ENCODE measurements at regions not wholly inside any gene's neighbourhood (a gene's known extent, or its start where the extent isn't known, plus 50 kb on each side); places are given as distances from the start of the nearest gene placed in this dataset.

GRCh38 chr4:141416677-141417363 is 196.1 kb downstream of the ZNF330 start:
- Histone ChIP-seq H3K9me3 (replicated peaks; ENCODE audit: control insufficient read depth, low read depth, low read length) (no peaks in the 10 kb centered on the region), H3K4me3 (ENCODE audit: low read length) (no peak overlapping the region), H3K27ac (ENCODE audit: low read length) (no peak overlapping the region), H3K36me3 (ENCODE audit: control insufficient read depth, insufficient read depth, low read length) (no peaks in the 10 kb centered on the region), H3K27me3 (ENCODE audit: control insufficient read depth, insufficient read depth, low read length) (no peaks in the 10 kb centered on the region), H3K4me1 (ENCODE audit: control insufficient read depth, insufficient read depth, low read length) (no peaks in the 10 kb centered on the region)
- no peak for DNase-seq
- WGBS (ENCODE audit: insufficient coverage), result 86% methylated on average over 1 of the region's 4 CpGs

GRCh38 chr4:141417387-141417786 is 196.7 kb downstream of the ZNF330 start:
- H3K27me3 ChIP-seq (ENCODE audit: control insufficient read depth, insufficient read depth, low read length), result no peaks in the 10 kb centered on the region
- WGBS (ENCODE audit: insufficient coverage), result no CpG with 5 or more reads among the region's 2 CpGs
- DNase-seq, result no peak

GRCh38 chr4:141425124-141425523 is 204.4 kb downstream of the ZNF330 start:
- no CpG with 5 or more reads among the region's 1 CpG for WGBS (ENCODE audit: insufficient coverage)
- DNase-seq, result peak; percentile 17
- Histone ChIP-seq H3K4me3 (ENCODE audit: low read length) (no peak overlapping the region), H3K36me3 (ENCODE audit: control insufficient read depth, insufficient read depth, low read length) (no peaks in the 10 kb centered on the region), H3K4me1 (ENCODE audit: control insufficient read depth, insufficient read depth, low read length) (no peaks in the 10 kb centered on the region), H3K27me3 (ENCODE audit: control insufficient read depth, insufficient read depth, low read length) (no peaks in the 10 kb centered on the region), H3K9me3 (replicated peaks; ENCODE audit: control insufficient read depth, low read depth, low read length) (no peaks in the 10 kb centered on the region), H3K27ac (ENCODE audit: low read length) (no peak overlapping the region)

More at GRCh38 chr4:141417387-141417786, 196.7 kb downstream of the ZNF330 start:
- no peaks in the 10 kb centered on the region for H3K4me1 ChIP-seq (ENCODE audit: control insufficient read depth, insufficient read depth, low read length)
- no peak overlapping the region for H3K4me3 ChIP-seq (ENCODE audit: low read length)
- H3K27ac ChIP-seq (ENCODE audit: low read length), result no peak overlapping the region
- H3K36me3 ChIP-seq (ENCODE audit: control insufficient read depth, insufficient read depth, low read length), result no peaks in the 10 kb centered on the region
- H3K9me3 ChIP-seq (replicated peaks; ENCODE audit: control insufficient read depth, low read depth, low read length), result no peaks in the 10 kb centered on the region

- H3K4me1 ChIP-seq (ENCODE audit: control insufficient read depth, insufficient read depth, low read length), result no peaks in the 10 kb centered on the region
- no CpG with 5 or more reads among the region's 4 CpGs for WGBS (ENCODE audit: insufficient coverage)
- no peak overlapping the region for H3K27ac ChIP-seq (ENCODE audit: low read length)
- H3K36me3 ChIP-seq (ENCODE audit: control insufficient read depth, insufficient read depth, low read length), result no peaks in the 10 kb centered on the region
- H3K4me3 ChIP-seq (ENCODE audit: low read length), result no peak overlapping the region
- DNase-seq, result no peak
- H3K9me3 ChIP-seq (replicated peaks; ENCODE audit: control insufficient read depth, low read depth, low read length), result no peaks in the 10 kb centered on the region
- no peaks in the 10 kb centered on the region for H3K27me3 ChIP-seq (ENCODE audit: control insufficient read depth, insufficient read depth, low read length)
Measured at GRCh38 chr4:141427726-141428296, 207.1 kb downstream of the ZNF330 start.

GRCh38 chr4:141429933-141430332 is 206.4 kb upstream of the IL15 start:
- no peaks in the 10 kb centered on the region for H3K4me1 ChIP-seq (ENCODE audit: control insufficient read depth, insufficient read depth, low read length)
- H3K36me3 ChIP-seq (ENCODE audit: control insufficient read depth, insufficient read depth, low read length), result no peaks in the 10 kb centered on the region
- no CpG with 5 or more reads among the region's 6 CpGs for WGBS (ENCODE audit: insufficient coverage)
- H3K27ac ChIP-seq (ENCODE audit: low read length), result no peak overlapping the region
- H3K4me3 ChIP-seq (ENCODE audit: low read length), result no peak overlapping the region
- no peak for DNase-seq
- H3K27me3 ChIP-seq (ENCODE audit: control insufficient read depth, insufficient read depth, low read length), result no peaks in the 10 kb centered on the region
- H3K9me3 ChIP-seq (replicated peaks; ENCODE audit: control insufficient read depth, low read depth, low read length), result no peaks in the 10 kb centered on the region

GRCh38 chr4:141430686-141431085 is 205.7 kb upstream of the IL15 start:
- H3K36me3 ChIP-seq (ENCODE audit: control insufficient read depth, insufficient read depth, low read length), result no peaks in the 10 kb centered on the region
- H3K9me3 ChIP-seq (replicated peaks; ENCODE audit: control insufficient read depth, low read depth, low read length), result no peaks in the 10 kb centered on the region
- H3K4me3 ChIP-seq (ENCODE audit: low read length), result no peak overlapping the region
- H3K27me3 ChIP-seq (ENCODE audit: control insufficient read depth, insufficient read depth, low read length), result no peaks in the 10 kb centered on the region
- H3K4me1 ChIP-seq (ENCODE audit: control insufficient read depth, insufficient read depth, low read length), result no peaks in the 10 kb centered on the region
- no peak for DNase-seq
- 100% methylated on average over 1 of the region's 4 CpGs for WGBS (ENCODE audit: insufficient coverage)
- H3K27ac ChIP-seq (ENCODE audit: low read length), result no peak overlapping the region

- Histone ChIP-seq H3K27ac (ENCODE audit: low read length) (no peak overlapping the region), H3K9me3 (replicated peaks; ENCODE audit: control insufficient read depth, low read depth, low read length) (no peaks in the 10 kb centered on the region), H3K4me3 (ENCODE audit: low read length) (no peak overlapping the region), H3K36me3 (ENCODE audit: control insufficient read depth, insufficient read depth, low read length) (no peaks in the 10 kb centered on the region), H3K4me1 (ENCODE audit: control insufficient read depth, insufficient read depth, low read length) (no peaks in the 10 kb centered on the region), H3K27me3 (ENCODE audit: control insufficient read depth, insufficient read depth, low read length) (no peaks in the 10 kb centered on the region)
- DNase-seq, result no peak
- no CpG with 5 or more reads among the region's 2 CpGs for WGBS (ENCODE audit: insufficient coverage)
Measured at GRCh38 chr4:141432000-141432712, 204.2 kb upstream of the IL15 start.

GRCh38 chr4:141435446-141436225 is 200.7 kb upstream of the IL15 start:
- no CpG with 5 or more reads among the region's 3 CpGs for whole genome bisulfite sequencing (ENCODE audit: insufficient coverage)

GRCh38 chr4:141439223-141439622 is 197.2 kb upstream of the IL15 start:
- Histone ChIP-seq H3K27me3 (ENCODE audit: control insufficient read depth, insufficient read depth, low read length) (no peaks in the 10 kb centered on the region), H3K36me3 (ENCODE audit: control insufficient read depth, insufficient read depth, low read length) (no peaks in the 10 kb centered on the region), H3K4me1 (ENCODE audit: control insufficient read depth, insufficient read depth, low read length) (no peaks in the 10 kb centered on the region), H3K27ac (ENCODE audit: low read length) (no peak overlapping the region), H3K4me3 (ENCODE audit: low read length) (no peak overlapping the region), H3K9me3 (replicated peaks; ENCODE audit: control insufficient read depth, low read depth, low read length) (no peaks in the 10 kb centered on the region)
- no CpG with 5 or more reads among the region's 1 CpG for WGBS (ENCODE audit: insufficient coverage)
- DNase-seq, result no peak

More at GRCh38 chr4:141435446-141436225, 200.7 kb upstream of the IL15 start:
- H3K27ac ChIP-seq (ENCODE audit: low read length), result no peak overlapping the region
- H3K27me3 ChIP-seq (ENCODE audit: control insufficient read depth, insufficient read depth, low read length), result no peaks in the 10 kb centered on the region
- no peaks in the 10 kb centered on the region for H3K36me3 ChIP-seq (ENCODE audit: control insufficient read depth, insufficient read depth, low read length)
- H3K9me3 ChIP-seq (replicated peaks; ENCODE audit: control insufficient read depth, low read depth, low read length), result no peaks in the 10 kb centered on the region
- no peak for DNase-seq
- H3K4me3 ChIP-seq (ENCODE audit: low read length), result no peak overlapping the region
- H3K4me1 ChIP-seq (ENCODE audit: control insufficient read depth, insufficient read depth, low read length), result no peaks in the 10 kb centered on the region

- no peak for DNase-seq
- Histone ChIP-seq H3K9me3 (replicated peaks; ENCODE audit: control insufficient read depth, low read depth, low read length) (no peaks in the 10 kb centered on the region), H3K36me3 (ENCODE audit: control insufficient read depth, insufficient read depth, low read length) (no peaks in the 10 kb centered on the region), H3K4me1 (ENCODE audit: control insufficient read depth, insufficient read depth, low read length) (no peaks in the 10 kb centered on the region), H3K27me3 (ENCODE audit: control insufficient read depth, insufficient read depth, low read length) (no peaks in the 10 kb centered on the region), H3K4me3 (ENCODE audit: low read length) (no peak overlapping the region), H3K27ac (ENCODE audit: low read length) (no peak overlapping the region)
- 70% methylated on average over 1 of the region's 1 CpG for WGBS (ENCODE audit: insufficient coverage)
Measured at GRCh38 chr4:141447761-141448160, 188.6 kb upstream of the IL15 start.
